NCI-H345 (cell line): ENCODE measurements at regions not wholly inside any gene's neighbourhood (a gene's known extent, or its start where the extent isn't known, plus 50 kb on each side); places are given as distances from the start of the nearest gene placed in this dataset.

Source experiments
- DNase-seq: peaks from one replicate; lab custom pipeline; 2025; lab: John Stamatoyannopoulos, UW

DNA sequence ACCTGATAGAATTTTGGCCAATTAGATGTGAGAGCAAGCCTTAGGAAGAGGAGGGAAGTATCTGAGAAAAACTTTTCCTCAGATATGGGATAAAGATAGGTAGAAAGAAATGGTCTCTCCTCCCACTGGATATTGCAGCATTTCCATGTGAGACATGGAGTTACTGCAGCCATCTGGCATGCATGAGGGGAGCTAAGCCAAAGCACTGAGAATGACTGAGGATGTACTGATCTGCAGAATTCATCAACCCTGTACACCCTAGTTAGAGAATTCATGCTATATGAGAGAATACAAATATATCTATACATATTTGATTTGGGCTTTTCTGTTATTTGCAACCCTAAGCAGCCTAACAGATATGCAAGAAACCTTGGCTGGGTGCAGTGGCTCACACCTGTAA lies 52.5 kb upstream of the RPL34 start:
- no peak for DNase-seq

- no peak for DNase-seq
These were observed 59.3 kb upstream of the RPL34 start for GRCh38 chr4:108561116-108561515.

GRCh38 chr4:108560616-108561015 lies 59.8 kb upstream of the RPL34 start:
- DNase-seq = no peak

- no peak for DNase-seq
These were observed 60.5 kb upstream of the RPL34 start for GRCh38 chr4:108559911-108560310.

GRCh38 chr4:108559068-108559793 lies 61.1 kb upstream of the RPL34 start:
- DNase-seq = no peak

- DNase-seq = no peak
These were observed 63.7 kb upstream of the RPL34 start for GRCh38 chr4:108556588-108557200.

DNA sequence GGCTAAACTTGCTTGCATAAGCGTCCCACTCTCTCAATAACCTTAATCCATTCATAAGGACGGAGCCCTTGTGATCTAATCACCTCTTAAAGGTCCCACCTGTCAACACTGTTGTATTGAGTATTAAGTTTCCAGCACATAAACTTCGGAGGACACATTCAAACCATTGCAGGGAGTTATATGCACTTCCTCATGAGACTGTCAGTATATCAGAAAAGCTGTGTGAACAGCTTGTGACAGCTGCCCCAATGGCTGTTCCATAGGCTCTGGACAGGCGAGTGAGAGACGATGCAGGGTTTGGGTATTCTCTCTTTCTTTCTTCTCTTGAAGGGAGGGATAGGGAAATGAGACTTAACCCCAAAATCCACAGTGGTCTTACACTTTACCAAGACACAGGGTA lies 64.2 kb upstream of the RPL34 start:
- no peak for DNase-seq

DNA sequence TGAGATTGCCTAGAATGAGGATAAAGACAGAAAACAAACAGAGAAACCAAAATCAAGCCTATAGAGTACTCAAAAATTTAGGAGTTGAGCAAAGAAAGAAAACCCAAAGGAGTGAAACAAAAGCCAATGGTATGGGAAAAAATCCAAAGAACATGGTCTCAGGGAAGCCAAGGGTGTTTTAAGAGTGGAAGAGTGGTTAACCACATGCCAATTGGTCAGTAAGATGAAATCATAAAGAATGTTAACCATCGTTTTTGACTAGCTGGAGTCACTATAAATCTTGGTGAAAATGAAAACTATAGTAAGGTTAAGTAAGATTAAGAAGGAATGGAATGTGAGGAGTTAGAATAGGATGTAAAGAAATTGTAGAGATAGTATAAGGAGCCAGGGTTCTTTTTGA lies 64.7 kb upstream of the RPL34 start:
- DNase-seq = no peak

DNA sequence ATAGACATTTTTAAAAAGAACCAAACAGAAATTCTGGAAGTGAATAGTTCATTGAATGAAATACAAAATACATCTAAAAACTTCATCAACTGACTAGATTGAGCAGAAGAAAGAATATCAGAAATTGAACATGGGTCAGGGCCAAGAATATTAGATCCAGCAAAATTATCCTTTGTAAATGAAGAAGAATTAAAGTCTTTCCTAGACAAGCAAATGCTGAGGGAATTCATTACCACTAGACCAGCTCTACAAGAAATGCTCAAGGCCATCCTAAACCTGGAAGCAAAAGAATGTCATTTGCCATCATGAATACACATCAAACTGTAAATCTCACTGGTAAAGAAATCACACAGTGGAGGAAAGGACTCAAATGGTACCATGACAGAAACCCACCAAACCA lies 72.7 kb upstream of the RPL34 start:
- no peak for DNase-seq

DNA sequence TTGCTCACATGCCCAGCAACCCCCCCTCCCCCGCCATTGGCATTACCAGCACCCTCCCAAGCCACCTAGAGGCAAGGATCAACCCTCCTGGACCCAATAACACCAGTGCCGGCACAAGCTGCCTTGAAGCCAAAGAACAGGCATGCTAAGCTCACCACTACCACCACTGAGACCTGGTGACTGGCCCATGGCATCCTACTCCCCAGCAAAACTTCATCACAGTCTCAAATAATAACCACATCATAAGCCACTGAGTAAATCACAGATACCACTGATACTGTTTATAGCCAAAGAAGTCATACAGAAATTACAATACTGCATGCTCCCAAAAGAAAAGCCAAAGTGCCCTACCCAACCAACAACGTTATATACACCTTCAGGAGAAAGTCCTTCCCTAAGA lies 73.6 kb upstream of the RPL34 start:
- DNase-seq = no peak

- no peak for DNase-seq
These were observed 75.9 kb upstream of the RPL34 start for GRCh38 chr4:108544481-108544880.

GRCh38 chr4:108543359-108543968 lies 76.9 kb upstream of the RPL34 start:
- DNase-seq = no peak

DNA sequence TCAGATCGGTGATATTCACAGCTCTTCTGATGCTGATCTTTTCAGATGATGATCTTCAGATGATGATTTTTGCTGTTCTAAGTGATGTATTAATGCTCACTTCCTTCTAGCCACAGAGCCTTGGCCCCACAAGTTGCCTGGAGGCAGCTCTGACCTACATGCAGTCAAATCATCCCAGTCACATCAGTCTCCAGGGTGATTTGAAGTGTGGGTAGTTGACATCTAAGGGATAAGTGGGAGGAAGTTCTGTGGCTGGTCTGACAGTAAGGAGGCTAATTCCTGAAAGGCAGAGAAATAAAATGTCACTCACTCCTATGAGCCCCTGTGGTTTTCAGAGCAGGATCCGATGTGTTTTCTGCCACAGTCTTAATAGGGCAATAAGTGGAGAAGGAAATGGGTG lies 79.8 kb upstream of the RPL34 start:
- DNase-seq = no peak

DNA sequence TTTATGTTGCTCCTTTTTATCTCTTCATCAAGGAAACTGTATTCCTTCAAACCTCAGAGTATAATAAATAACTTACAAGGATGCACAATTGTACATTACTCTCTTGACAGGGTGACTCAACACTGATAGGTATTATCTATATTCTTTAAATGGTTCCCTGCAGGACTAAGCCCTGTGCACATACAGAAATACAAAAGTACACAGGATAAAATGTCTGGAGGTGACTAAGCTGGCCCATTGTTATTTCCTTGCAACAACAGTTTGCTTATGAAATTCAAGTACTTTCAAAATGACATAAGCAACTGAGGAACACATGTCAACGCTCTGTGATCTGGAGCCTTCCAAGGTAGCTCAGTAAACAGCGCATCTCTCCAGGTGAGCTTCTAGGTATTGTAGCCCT lies 83.8 kb upstream of the RPL34 start:
- peak; percentile 23 for DNase-seq

- no peak for DNase-seq
These were observed 84.6 kb upstream of the RPL34 start for GRCh38 chr4:108535757-108536156.

DNA sequence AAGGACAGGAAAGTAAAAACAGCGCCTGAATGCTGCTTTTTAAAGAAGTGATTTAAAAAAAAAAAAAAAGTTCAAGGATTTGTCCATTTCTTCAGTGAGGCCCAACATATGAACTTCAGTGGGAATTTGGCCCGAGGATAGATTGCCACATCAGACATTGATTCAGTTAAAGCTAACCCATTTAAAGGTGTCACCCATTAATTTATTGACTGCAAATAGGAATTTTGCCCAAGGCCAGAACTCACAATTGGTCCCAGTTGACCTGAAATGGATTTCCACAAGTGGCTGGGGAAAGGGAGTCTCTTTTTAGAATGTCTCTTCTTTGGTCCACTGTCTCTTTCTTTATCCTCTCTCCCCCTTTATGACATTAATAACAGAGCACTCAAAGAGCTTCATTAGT lies 86.5 kb upstream of the RPL34 start:
- DNase-seq = no peak

DNA sequence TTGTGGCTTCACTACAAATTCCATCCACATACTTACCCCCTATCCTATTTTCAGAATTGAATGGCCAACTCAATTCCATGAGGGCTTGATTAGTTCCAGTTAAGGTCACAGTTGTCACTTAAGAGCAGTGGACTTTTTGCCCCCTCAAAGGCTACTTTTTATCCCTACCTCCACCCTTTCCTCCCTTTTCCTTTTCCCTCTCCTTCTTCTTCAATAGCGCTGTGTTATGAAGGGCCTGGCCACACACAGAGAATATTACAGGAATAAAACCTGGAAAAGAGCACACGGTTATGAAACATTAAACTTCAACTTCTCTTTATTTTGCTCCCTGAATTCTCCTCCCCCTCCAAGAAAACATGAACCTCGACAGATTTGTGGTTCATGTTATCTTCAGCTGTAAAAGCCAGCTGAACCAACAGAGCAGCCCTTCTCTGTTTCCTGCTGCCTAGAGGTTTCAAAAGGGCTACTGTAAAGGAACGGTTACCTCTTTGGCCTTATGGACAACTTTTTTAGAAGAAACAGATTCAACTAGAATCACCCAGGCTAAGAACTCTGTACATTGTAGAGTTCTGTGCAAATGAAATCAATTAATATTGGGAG lies 87.0 kb upstream of the RPL34 start:
- no peak for DNase-seq

GRCh38 chr4:108532738-108533137 lies 87.6 kb upstream of the RPL34 start:
- no peak for DNase-seq

GRCh38 chr4:108532187-108532586 lies 88.2 kb upstream of the RPL34 start:
- no peak for DNase-seq

DNA sequence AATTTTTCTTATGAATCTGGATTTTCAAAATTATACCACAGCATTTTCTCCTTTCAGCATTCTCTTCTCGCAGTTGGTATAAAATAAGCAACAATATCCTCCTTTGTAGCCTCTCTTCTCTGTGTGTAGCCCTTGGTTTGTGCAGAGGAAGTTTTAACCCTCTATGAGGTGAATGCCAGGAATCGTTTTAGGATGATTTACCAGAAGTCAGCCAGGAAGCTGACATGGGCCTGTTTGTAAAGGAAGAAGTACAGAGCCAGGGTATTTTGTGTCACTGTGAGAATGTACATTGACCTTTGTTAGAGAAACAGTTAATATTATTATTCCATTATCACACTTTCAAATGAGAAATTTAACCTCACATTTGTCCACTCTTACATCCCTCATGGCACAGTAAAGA lies 88.9 kb upstream of the RPL34 start:
- no peak for DNase-seq

GRCh38 chr4:108529984-108530905 lies 90.1 kb upstream of the RPL34 start:
- no peak for DNase-seq

DNA sequence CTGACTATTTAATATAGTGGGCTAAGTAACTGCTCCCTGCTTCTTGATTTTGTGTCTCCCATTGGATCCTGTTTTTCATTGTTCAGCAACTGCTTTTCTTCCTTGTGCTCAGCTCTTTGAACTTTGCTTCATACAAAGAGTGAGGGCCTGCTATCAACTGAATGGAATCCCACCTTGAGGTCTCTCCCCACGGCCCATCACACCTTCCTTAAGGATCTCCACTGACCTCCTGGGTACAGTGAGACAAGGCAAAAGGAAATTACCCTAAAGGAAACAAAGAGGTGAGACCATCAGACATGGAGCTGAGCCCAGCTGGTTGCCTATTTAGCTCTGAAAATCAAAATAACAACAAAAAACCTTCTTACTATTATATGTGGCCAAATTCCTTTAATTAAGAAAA lies 91.3 kb upstream of the RPL34 start:
- DNase-seq = no peak
